ENCODE measurements at regions not wholly inside any gene's neighbourhood (a gene's known extent, or its start where the extent isn't known, plus 50 kb on each side); places are given as distances from the start of the nearest gene placed in this dataset.

- no peak overlapping the region for H3K4me3 ChIP-seq (ENCODE audit: low read depth, low read length)
- no peaks in the 10 kb centered on the region for H3K36me3 ChIP-seq
- no peak for TF ChIP-seq CTCF (IDR thresholded peaks at IDR 0.05; ENCODE audit: low read depth, low read length)
- no peaks in the 10 kb centered on the region for H3K9me3 ChIP-seq
- H3K4me1 ChIP-seq: no peaks in the 10 kb centered on the region
- H3K27me3 ChIP-seq: no peaks in the 10 kb centered on the region
- DNase-seq: no peak
These were observed 441.6 kb downstream of the SIPA1L2 start for GRCh38 chr1:232188318-232188717.

GRCh38 chr1:232186931-232187330, 443.0 kb downstream of the SIPA1L2 start:
- Histone ChIP-seq H3K9me3 (no peaks in the 10 kb centered on the region), H3K4me3 (ENCODE audit: low read depth, low read length) (no peak overlapping the region), H3K4me1 (no peaks in the 10 kb centered on the region), H3K27me3 (no peaks in the 10 kb centered on the region), H3K36me3 (no peaks in the 10 kb centered on the region)
- no peak for TF ChIP-seq CTCF (IDR thresholded peaks at IDR 0.05; ENCODE audit: low read depth, low read length)
- DNase-seq: peak; percentile 22

- H3K4me1 ChIP-seq: no peaks in the 10 kb centered on the region
- no peak overlapping the region for H3K4me3 ChIP-seq (ENCODE audit: low read depth, low read length)
- no peak for TF ChIP-seq CTCF (IDR thresholded peaks at IDR 0.05; ENCODE audit: low read depth, low read length)
- no peaks in the 10 kb centered on the region for H3K36me3 ChIP-seq
- no peaks in the 10 kb centered on the region for H3K9me3 ChIP-seq
- DNase-seq: no peak
- H3K27me3 ChIP-seq: no peaks in the 10 kb centered on the region
These were observed 445.1 kb downstream of the SIPA1L2 start for GRCh38 chr1:232184561-232185530.

- peak; percentile 13; the same call in 1 of the 2 replicates for TF ChIP-seq CTCF (IDR thresholded peaks at IDR 0.05; ENCODE audit: low read depth, low read length)
- no peaks in the 10 kb centered on the region for H3K4me1 ChIP-seq
- no peak for DNase-seq
- H3K9me3 ChIP-seq: no peaks in the 10 kb centered on the region
- no peak overlapping the region for H3K4me3 ChIP-seq (ENCODE audit: low read depth, low read length)
- no peaks in the 10 kb centered on the region for H3K27me3 ChIP-seq
- no peaks in the 10 kb centered on the region for H3K36me3 ChIP-seq
These were observed 446.1 kb downstream of the SIPA1L2 start for GRCh38 chr1:232183802-232184201.

- Histone ChIP-seq H3K9me3 (no peaks in the 10 kb centered on the region), H3K4me3 (ENCODE audit: low read depth, low read length) (no peak overlapping the region)
These were observed 446.6 kb downstream of the SIPA1L2 start for GRCh38 chr1:232183266-232183800.

More at GRCh38 chr1:232183266-232183800, 446.6 kb downstream of the SIPA1L2 start:
- DNase-seq: no peak
- Histone ChIP-seq H3K36me3 (no peaks in the 10 kb centered on the region), H3K4me1 (no peaks in the 10 kb centered on the region), H3K27me3 (no peaks in the 10 kb centered on the region)
- TF ChIP-seq CTCF (IDR thresholded peaks at IDR 0.05; ENCODE audit: low read depth, low read length): no peak
